ENCODE measurements at regions not wholly inside any gene's neighbourhood (a gene's known extent, or its start where the extent isn't known, plus 50 kb on each side); places are given as distances from the start of the nearest gene placed in this dataset.
A peak's percentile ranks its signal among the peaks of the same experiment; 100 is the strongest.

- no peak overlapping the region for H3K4me3 ChIP-seq (ENCODE audit: low read depth, low read length)
- no peak for DNase-seq (ENCODE audit: low read depth)
- no peak for TF ChIP-seq CTCF (conservative IDR thresholded peaks at IDR 0.05; ENCODE audit: low read depth, low read length)
Observed at GRCh38 chr12:29070309-29070708, 78.8 kb upstream of the FAR2 start.

DNA sequence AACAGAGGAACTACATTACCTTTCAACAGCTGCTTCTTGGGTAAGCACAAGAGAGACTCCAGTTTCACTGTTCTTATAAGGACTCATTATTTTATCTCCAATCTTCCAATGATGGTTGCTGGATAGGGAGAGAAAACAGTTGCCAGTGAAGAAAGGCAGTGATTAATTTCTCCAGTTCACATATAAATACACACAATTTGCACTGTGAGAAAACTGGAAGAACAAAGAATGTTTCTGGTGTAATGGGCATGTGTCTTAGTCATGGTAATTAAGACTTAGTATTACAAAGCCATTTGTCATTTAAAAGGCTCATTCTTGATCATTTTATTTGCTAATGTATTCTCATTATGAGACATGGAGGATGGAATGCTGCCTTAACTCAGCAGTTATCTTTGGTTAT is 78.0 kb upstream of the FAR2 start:
- TF ChIP-seq CTCF (conservative IDR thresholded peaks at IDR 0.05; ENCODE audit: low read depth, low read length), result no peak
- no peak overlapping the region for H3K4me3 ChIP-seq (ENCODE audit: low read depth, low read length)
- DNase-seq (ENCODE audit: low read depth), result no peak

GRCh38 chr12:29072631-29073030 is 76.4 kb upstream of the FAR2 start:
- DNase-seq (ENCODE audit: low read depth), result no peak
- H3K4me3 ChIP-seq (ENCODE audit: low read depth, low read length), result no peak overlapping the region
- no peak for TF ChIP-seq CTCF (conservative IDR thresholded peaks at IDR 0.05; ENCODE audit: low read depth, low read length)

GRCh38 chr12:29073631-29074239 is 75.3 kb upstream of the FAR2 start:
- DNase-seq (ENCODE audit: low read depth), result no peak
- H3K4me3 ChIP-seq (ENCODE audit: low read depth, low read length), result no peak overlapping the region
- peak; percentile 68 for TF ChIP-seq CTCF (conservative IDR thresholded peaks at IDR 0.05; ENCODE audit: low read depth, low read length)

DNA sequence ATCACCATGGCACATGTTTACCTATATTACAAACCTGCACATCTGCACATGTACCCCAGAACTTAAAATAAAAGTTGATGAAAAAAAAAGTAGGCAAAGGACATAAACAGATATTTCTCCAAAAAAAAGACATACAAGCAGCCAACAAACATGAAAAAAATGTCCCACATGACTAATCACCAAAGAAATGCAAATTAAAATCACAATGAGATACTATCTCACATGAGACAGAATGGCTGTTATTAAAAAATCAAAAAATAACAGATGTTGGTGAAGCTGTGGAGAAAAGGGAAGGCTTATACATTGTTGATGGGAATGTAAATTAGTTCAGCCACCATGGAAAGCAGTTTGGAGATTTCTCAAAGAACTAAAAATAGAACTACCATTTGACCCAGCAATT is 68.0 kb upstream of the FAR2 start:
- no peak for DNase-seq (ENCODE audit: low read depth)
- no peak for TF ChIP-seq CTCF (conservative IDR thresholded peaks at IDR 0.05; ENCODE audit: low read depth, low read length)
- H3K4me3 ChIP-seq (ENCODE audit: low read depth, low read length), result no peak overlapping the region

GRCh38 chr12:29082522-29082921 is 66.6 kb upstream of the FAR2 start:
- H3K4me3 ChIP-seq (ENCODE audit: low read depth, low read length), result no peak overlapping the region
- DNase-seq (ENCODE audit: low read depth), result no peak
- no peak for TF ChIP-seq CTCF (conservative IDR thresholded peaks at IDR 0.05; ENCODE audit: low read depth, low read length)

All from epithelial cell of proximal tubule (primary cell).